Naive thymus-derived CD8-positive, alpha-beta T cell (primary cell): ENCODE measurements at regions not wholly inside any gene's neighbourhood (a gene's known extent, or its start where the extent isn't known, plus 50 kb on each side); places are given as distances from the start of the nearest gene placed in this dataset.
"Not testable (repeated sequence)": the region's sequence is repeated elsewhere in the genome, so short reads cannot be mapped to it uniquely, and the experiment has no call there.

Experiments
- ATAC-seq, 2 donors: fragments of 150-1000 bp; cut with Tn5 transposase in 1 of 2; sonication (Bioruptor Pico), chemical (Tn5 transposase) in 1 of 2; 1 replicate in 1 of 2; 2 replicates in 1 of 2; pipeline ENCODE4 v1.10.0; 2021; ENCODE audit warnings: mild to moderate bottlenecking in 2 of 2, moderate library complexity in 2 of 2
- POLR2A ChIA-PET: fragments of 350-600 bp; sonication (Branson Sonifier 250); formaldehyde crosslinking; loops from one replicate; lab custom pipeline; 2021; ENCODE audit warnings: antibody characterized with exemption; lab: Charles Lee
- DNase-seq, 10 donors: peaks; one replicate each; pipeline versions ENCODE4 v3.0.0 to v3.0.0-alpha.2; 2020 to 2022
- H3K27ac Mint-ChIP-seq, 10 donors: one replicate each; pipeline ENCODE4 v1.8.0; 2020 to 2022; ENCODE audit warnings: mild to moderate bottlenecking in 10 of 10, mixed read lengths in 10 of 10, moderate library complexity in 4 of 10, inconsistent platforms in 1 of 10
- H3K27me3 Mint-ChIP-seq, 5 donors: one replicate each; pipeline ENCODE4 v1.8.0; 2021 to 2022; ENCODE audit warnings: mixed read lengths in 5 of 5
- H3K36me3 Mint-ChIP-seq, 3 donors: one replicate each; pipeline ENCODE4 v1.8.0; 2020 to 2022; ENCODE audit warnings: mixed read lengths in 3 of 3, mild to moderate bottlenecking in 2 of 3, inconsistent platforms in 1 of 3
- H3K4me1 Mint-ChIP-seq, 4 donors: one replicate each; pipeline ENCODE4 v1.8.0; 2021 to 2022; ENCODE audit warnings: mixed read lengths in 4 of 4
- H3K4me3 Mint-ChIP-seq, 10 donors: one replicate each; pipeline ENCODE4 v1.8.0; 2020 to 2022; ENCODE audit warnings: mild to moderate bottlenecking in 10 of 10, mixed read lengths in 10 of 10, moderate library complexity in 6 of 10, inconsistent platforms in 1 of 10
- H3K9me3 Mint-ChIP-seq, 9 donors: one replicate each; pipeline ENCODE4 v1.8.0; 2020 to 2022; ENCODE audit warnings: mixed read lengths in 9 of 9, mild to moderate bottlenecking in 3 of 9, inconsistent platforms in 1 of 9, moderate library complexity in 1 of 9

DNA sequence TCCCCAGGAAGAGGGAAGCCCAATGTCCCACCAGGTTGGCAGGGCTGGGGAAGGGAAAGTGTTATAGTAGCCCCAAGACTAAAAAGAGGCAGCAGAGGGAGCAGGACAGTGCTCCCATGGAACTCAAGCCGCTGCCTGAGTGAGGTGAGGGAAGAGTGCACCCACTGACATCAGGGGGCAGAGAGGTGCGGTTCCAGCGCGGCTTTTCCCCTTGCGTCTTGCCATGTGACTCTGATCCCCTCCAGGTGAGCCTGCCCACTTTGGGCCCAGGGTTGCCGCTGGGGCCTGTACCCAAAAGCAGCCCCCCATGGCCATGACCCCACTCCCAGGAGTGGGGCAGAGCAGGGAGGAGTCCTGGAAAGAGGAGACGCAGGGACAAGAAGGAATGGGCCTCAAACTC lies 136.3 kb upstream of the KCTD7 start:
- Mint-ChIP-seq H3K4me3 (peak overlapping the region; percentile 89 to 96 (median 94)), H3K36me3 (peaks cover 0 to 10% (median 0%) of the 10 kb centered on the region in 3 donors), H3K4me1 (peaks cover 7 to 28% (median 19%) of the 10 kb centered on the region in 4 donors), H3K27ac (peak overlapping the region; percentile 93 to 99 (median 99))
- POLR2A ChIA-PET = interaction anchor here (1.1 to 1.8 kb wide), 4 partner anchors 162 to 378 kb away, joined by 4 to 10 read pairs (median 8); partner anchors contain the start of genes CRCP, RABGEF1 and TPST1
- H3K9me3 Mint-ChIP-seq, H3K27me3 Mint-ChIP-seq, DNase-seq, ATAC-seq: not testable (repeated sequence)

DNA sequence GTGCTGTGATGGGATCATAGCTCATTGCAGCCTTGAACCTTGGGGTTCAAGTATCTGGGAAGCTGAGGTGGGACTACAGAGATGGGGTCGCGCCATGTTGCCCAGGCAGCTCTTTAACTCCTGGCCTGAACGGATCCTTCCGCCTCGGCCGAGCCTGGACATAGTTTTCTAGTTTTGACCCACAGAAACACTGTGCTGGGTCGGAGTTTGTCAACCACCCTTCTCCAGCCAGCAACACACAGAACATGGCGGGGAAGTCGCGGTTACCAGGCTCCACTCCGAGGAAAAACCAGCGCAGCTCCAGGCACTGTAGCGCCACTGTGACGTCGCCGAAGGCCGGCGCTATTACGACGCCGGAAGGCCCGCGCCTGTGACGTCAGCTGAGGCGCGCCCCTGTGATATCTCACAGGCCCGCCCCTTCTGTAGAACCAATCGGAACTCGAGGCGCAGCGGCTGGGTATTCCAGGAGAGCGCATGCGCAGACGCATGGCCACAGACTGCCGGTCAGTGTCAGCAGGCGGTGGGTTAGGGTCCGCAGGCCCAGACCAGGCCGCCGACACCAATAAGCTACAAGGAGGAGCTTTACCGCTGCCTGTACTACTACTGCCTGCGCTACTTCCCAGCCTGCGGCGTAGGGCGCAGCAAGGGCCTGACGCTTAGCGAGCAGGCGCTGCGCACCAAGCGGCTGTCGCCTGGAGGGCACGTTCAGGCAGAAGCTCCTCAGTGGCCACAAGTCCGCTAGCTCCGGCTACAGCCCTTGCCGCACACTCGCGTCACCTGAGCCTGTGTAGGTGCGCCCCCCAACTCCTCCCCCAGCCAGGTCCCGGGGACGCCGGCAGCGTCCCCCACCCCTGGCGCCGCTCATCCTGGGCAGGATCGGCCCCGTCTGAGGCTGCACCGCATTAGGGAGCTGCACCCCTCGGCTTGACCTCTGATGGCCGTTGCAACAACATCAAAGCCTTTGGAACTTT lies 135.2 kb upstream of the KCTD7 start:
- H3K27ac Mint-ChIP-seq = peak overlapping the region; percentile 94 to 99 (median 99)
- POLR2A ChIA-PET = interaction anchor here (0.5 to 2.1 kb wide), 25 partner anchors 10 to 1590 kb away, joined by 3 to 20 read pairs (median 4); partner anchors contain the start of genes CRCP, KCTD7, RABGEF1 and SBDS
- H3K4me3 Mint-ChIP-seq = peak overlapping the region; percentile 89 to 96 (median 94)
- no peaks in the 10 kb centered on the region for H3K9me3 Mint-ChIP-seq
- peaks cover 7 to 24% (median 16%) of the 10 kb centered on the region in 4 donors for H3K4me1 Mint-ChIP-seq
- H3K36me3 Mint-ChIP-seq = peaks cover 0 to 10% (median 0%) of the 10 kb centered on the region in 3 donors
- peak; percentile 88 to 95 for ATAC-seq
- peak; percentile 92 to 99 (median 96) for DNase-seq
- no peaks in the 10 kb centered on the region for H3K27me3 Mint-ChIP-seq

DNA sequence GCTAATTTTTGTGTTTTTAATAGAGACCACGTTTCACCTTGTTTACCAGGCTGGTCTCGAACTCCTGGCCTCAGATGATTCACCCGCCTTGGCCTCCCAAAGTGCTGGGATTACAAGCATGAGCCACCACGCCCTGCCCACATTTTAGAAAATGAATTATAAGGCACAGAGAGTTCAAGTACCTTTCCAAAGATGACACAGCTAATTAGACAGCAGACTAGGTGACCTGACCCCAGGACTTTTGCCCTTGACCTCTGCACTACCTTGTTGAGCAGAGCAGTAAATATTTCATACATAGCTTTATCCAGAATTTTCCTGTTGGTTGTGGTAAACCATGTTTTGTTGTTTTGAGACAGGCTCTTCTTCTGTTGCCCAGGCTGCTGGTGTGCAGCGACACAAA lies 131.3 kb upstream of the KCTD7 start:
- H3K4me1 Mint-ChIP-seq = peaks cover 1 to 20% (median 10%) of the 10 kb centered on the region in 4 donors
- POLR2A ChIA-PET = no interaction called here
- no peak for ATAC-seq
- no peak for DNase-seq
- no peak overlapping the region for H3K4me3 Mint-ChIP-seq
- no peaks in the 10 kb centered on the region for H3K27me3 Mint-ChIP-seq
- H3K36me3 Mint-ChIP-seq = peaks cover 0 to 5% (median 0%) of the 10 kb centered on the region in 3 donors
- peak overlapping the region in 2 of 10 donors; percentile 25 to 56 for H3K27ac Mint-ChIP-seq
- H3K9me3 Mint-ChIP-seq = no peaks in the 10 kb centered on the region

GRCh38 chr7:66500087-66500486 lies 128.6 kb upstream of the KCTD7 start:
- Mint-ChIP-seq H3K36me3 (peaks cover 0 to 5% (median 0%) of the 10 kb centered on the region in 3 donors), H3K27ac (no peak overlapping the region)
- POLR2A ChIA-PET = no interaction called here

GRCh38 chr7:66502230-66503035 lies 126.2 kb upstream of the KCTD7 start:
- POLR2A ChIA-PET = interaction anchor here (0.6 kb wide), 1 partner anchor 12 kb away, joined by 8 read pairs; no protein-coding TSS in a partner anchor
- no peaks in the 10 kb centered on the region for H3K36me3 Mint-ChIP-seq
- H3K4me3 Mint-ChIP-seq = no peak overlapping the region
- H3K27me3 Mint-ChIP-seq = peaks cover 0 to 6% (median 0%) of the 10 kb centered on the region in 5 donors
- peak overlapping the region in 1 of 10 donors; percentile 63 for H3K27ac Mint-ChIP-seq
- H3K9me3 Mint-ChIP-seq = no peaks in the 10 kb centered on the region
- peaks cover 0 to 11% (median 5%) of the 10 kb centered on the region in 4 donors for H3K4me1 Mint-ChIP-seq
- ATAC-seq (no peak), DNase-seq (no peak)

More at GRCh38 chr7:66500087-66500486, 128.6 kb upstream of the KCTD7 start:
- peaks cover 0 to 2% (median 0%) of the 10 kb centered on the region in 5 donors for H3K27me3 Mint-ChIP-seq
- H3K9me3 Mint-ChIP-seq = no peaks in the 10 kb centered on the region
- DNase-seq (no peak), ATAC-seq (no peak)
- peaks cover 0 to 6% (median 4%) of the 10 kb centered on the region in 4 donors for H3K4me1 Mint-ChIP-seq
- H3K4me3 Mint-ChIP-seq = no peak overlapping the region

DNA sequence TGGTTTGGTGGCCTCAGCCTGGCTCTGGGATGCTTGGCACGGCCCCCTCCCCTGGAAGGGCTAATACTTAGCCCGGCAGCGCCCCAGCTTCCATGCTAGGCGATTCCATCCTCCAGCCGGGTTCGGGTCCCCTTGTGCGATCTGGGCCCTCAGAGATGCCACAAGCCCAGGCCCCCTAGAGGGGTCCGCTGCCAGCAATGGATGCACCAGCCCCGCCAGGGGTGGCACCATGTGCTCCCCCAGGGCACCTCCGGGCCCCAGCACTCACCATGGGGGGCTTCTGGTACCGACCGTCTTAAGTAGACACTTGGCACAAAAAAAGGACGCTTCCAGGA lies 125.7 kb upstream of the KCTD7 start:
- Mint-ChIP-seq H3K4me3 (no peak overlapping the region), H3K27ac (peak overlapping the region in 1 of 10 donors; percentile 49), H3K4me1 (peaks cover 0 to 13% (median 5%) of the 10 kb centered on the region in 4 donors), H3K9me3 (no peaks in the 10 kb centered on the region), H3K27me3 (peaks cover 0 to 10% (median 0%) of the 10 kb centered on the region in 5 donors), H3K36me3 (no peaks in the 10 kb centered on the region)
- POLR2A ChIA-PET = no interaction called here
- DNase-seq = no peak
- ATAC-seq = no peak

GRCh38 chr7:66503551-66504031 lies 125.1 kb upstream of the KCTD7 start:
- Mint-ChIP-seq H3K36me3 (no peaks in the 10 kb centered on the region), H3K27me3 (peaks cover 0 to 11% (median 4%) of the 10 kb centered on the region in 5 donors), H3K4me3 (no peak overlapping the region), H3K27ac (peak overlapping the region in 1 of 10 donors; percentile 53), H3K9me3 (no peaks in the 10 kb centered on the region), H3K4me1 (peaks cover 0 to 13% (median 6%) of the 10 kb centered on the region in 4 donors)
- POLR2A ChIA-PET = interaction anchor here (1.0 kb wide), 1 partner anchor 10 kb away, joined by 6 read pairs; no protein-coding TSS in a partner anchor
- ATAC-seq (no peak), DNase-seq (no peak)

- peaks cover 0 to 15% (median 5%) of the 10 kb centered on the region in 5 donors for H3K27me3 Mint-ChIP-seq
- ATAC-seq (no peak), DNase-seq (no peak)
- POLR2A ChIA-PET = interaction anchor here (1.0 kb wide), 1 partner anchor 11 kb away, joined by 6 read pairs; no protein-coding TSS in a partner anchor
- H3K4me3 Mint-ChIP-seq = peak overlapping the region in 4 of 10 donors; percentile 36 to 65 (median 43)
- peak overlapping the region in 2 of 10 donors; percentile 48 to 53 for H3K27ac Mint-ChIP-seq
- peaks cover 0 to 14% (median 7%) of the 10 kb centered on the region in 4 donors for H3K4me1 Mint-ChIP-seq
- H3K9me3 Mint-ChIP-seq = no peaks in the 10 kb centered on the region
- no peaks in the 10 kb centered on the region for H3K36me3 Mint-ChIP-seq
Measured at GRCh38 chr7:66504131-66504530, 124.5 kb upstream of the KCTD7 start.

DNA sequence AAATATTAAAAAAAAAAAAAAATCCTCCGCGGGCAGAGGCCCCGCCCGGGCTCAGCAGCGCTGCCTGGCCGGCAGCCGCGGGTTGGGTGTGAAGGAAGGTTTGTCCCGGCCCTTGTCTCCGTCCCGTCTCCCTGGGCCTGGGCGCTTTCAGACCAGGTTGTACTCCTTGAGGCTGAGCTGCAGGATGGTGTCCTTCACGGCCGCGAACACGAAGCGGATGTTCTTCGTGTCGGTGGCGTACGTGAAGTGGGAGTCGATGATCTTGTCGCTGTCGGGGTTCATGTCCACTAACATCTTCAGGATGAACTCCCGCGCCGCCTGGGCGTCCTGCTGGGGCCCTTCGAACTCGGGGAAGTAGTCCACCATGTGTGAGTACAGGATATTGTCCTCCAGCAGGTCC lies 123.7 kb upstream of the KCTD7 start:
- DNase-seq (no peak), ATAC-seq (no peak)
- H3K27ac Mint-ChIP-seq = no peak overlapping the region
- POLR2A ChIA-PET = interaction anchor here (2.8 kb wide), 1 partner anchor 11 kb away, joined by 15 read pairs; no protein-coding TSS in a partner anchor
- no peaks in the 10 kb centered on the region for H3K36me3 Mint-ChIP-seq
- peaks cover 0 to 14% (median 7%) of the 10 kb centered on the region in 4 donors for H3K4me1 Mint-ChIP-seq
- peak overlapping the region in 3 of 10 donors; percentile 15 to 48 (median 27) for H3K4me3 Mint-ChIP-seq
- peaks cover 0 to 15% (median 5%) of the 10 kb centered on the region in 5 donors for H3K27me3 Mint-ChIP-seq
- H3K9me3 Mint-ChIP-seq = no peaks in the 10 kb centered on the region

DNA sequence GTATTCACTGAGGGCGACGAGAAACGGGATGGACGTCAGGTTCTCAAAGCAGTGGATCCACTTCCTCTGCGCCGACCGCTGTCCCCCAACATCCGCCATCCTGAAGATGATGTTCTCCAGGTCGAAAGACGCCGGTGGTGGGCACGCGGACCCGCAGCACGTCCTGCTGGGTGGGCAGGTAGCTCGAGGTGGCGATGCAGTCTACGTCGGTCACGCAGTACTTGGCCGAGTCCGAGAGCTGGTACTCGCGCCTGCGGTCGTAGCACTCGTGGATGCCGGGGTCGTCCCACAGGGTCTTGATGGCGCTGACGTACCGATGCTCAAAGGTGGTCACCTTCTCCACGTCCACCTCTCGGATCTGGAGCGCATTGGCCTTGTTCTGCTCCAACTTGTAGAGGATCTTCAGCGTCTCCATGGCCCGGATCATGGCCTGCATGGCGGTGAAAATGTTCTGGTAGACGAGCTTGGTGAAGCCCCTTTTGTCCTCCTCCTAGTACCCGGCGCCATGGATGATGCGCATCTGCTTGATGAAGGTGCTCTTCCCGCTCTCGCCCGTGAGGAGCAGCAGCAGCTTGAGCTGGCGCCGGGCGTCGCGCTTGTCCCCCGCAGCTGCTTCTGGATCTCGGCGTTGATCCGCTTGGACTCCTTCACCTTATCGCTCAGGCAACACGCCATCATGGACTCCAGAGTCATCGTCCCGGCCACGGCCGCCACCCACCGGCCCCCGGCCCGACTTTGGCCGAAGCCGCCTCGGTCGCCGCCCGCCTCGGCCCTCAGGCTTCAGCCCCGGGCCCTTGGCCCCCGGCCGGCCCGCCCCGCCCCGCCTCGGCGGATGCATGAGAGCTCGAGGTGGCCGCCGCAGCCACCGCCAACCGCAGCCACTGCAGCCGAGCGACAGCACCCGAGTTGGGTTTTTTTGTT lies 122.9 kb upstream of the KCTD7 start:
- Mint-ChIP-seq H3K9me3 (no peaks in the 10 kb centered on the region), H3K27ac (peak overlapping the region in 6 of 10 donors; percentile 46 to 72 (median 50)), H3K4me1 (peaks cover 0 to 14% (median 7%) of the 10 kb centered on the region in 4 donors), H3K36me3 (no peaks in the 10 kb centered on the region), H3K4me3 (peak overlapping the region; percentile 58 to 81 (median 72)), H3K27me3 (peaks cover 0 to 15% (median 5%) of the 10 kb centered on the region in 5 donors)
- POLR2A ChIA-PET = interaction anchor here (1.3 to 2.8 kb wide), 2 partner anchors 12 to 25 kb away, joined by 4 to 15 read pairs; no protein-coding TSS in a partner anchor
- ATAC-seq = peak; percentile 75 to 88
- peak in 7 of 10 donors; percentile 22 to 55 (median 39) for DNase-seq

DNA sequence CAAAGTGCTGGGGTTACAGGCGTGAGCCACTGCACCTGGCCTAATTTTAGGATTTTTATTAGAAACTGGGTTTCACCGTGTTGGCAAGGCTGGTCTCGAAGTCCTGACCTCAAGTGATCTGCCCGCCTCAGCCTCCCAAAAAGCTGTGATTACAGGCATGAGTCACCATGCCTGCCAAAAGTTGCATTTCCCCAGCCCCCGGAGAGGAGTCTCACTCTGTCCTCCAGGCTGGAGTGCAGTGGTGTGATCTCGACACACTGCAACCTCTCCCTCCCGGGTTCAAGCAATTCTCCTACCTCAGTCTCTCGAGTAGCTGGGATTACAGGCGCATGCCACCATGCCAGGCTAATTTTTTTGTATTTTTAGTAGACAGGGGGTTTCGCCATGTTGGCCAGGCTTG lies 122.0 kb upstream of the KCTD7 start:
- Mint-ChIP-seq H3K27me3 (peaks cover 0 to 15% (median 5%) of the 10 kb centered on the region in 5 donors), H3K27ac (peak overlapping the region in 4 of 10 donors; percentile 27 to 72 (median 54)), H3K4me1 (peaks cover 0 to 14% (median 7%) of the 10 kb centered on the region in 4 donors), H3K4me3 (peak overlapping the region; percentile 58 to 81 (median 72))
- H3K9me3 Mint-ChIP-seq, ATAC-seq, DNase-seq, H3K36me3 Mint-ChIP-seq: not testable (repeated sequence)
- POLR2A ChIA-PET = interaction anchor here (1.3 to 2.8 kb wide), 2 partner anchors 13 to 24 kb away, joined by 4 to 15 read pairs; no protein-coding TSS in a partner anchor
